Upper lobe of left lung (tissue), 4 donors: ENCODE measurements at regions not wholly inside any gene's neighbourhood (a gene's known extent, or its start where the extent isn't known, plus 50 kb on each side); places are given as distances from the start of the nearest gene placed in this dataset.
"Not testable (repeated sequence)": the region's sequence is repeated elsewhere in the genome, so short reads cannot be mapped to it uniquely, and the experiment has no call there.

Experiments
- CTCF ChIP-seq, 6 experiments: fragments of 450-650 bp in 4 of 6; fragments of 200-600 bp in 2 of 6; sonication (generic) in 2 of 6; IDR thresholded peaks; one replicate each; pipeline ENCODE4 v1.5.1; 2016 to 2019; ENCODE audit warnings: antibody characterized with exemption in 6 of 6
- POLR2AphosphoS5 ChIP-seq, 2 donors: sonication (generic); formaldehyde crosslinking; IDR thresholded peaks; one replicate each; pipeline ENCODE4 v1.5.1; 2017; ENCODE audit warnings: antibody characterized with exemption in 2 of 2

GRCh38 chr16:86957662-86958198 is 359.5 kb downstream of the C16orf95 start:
- TF ChIP-seq CTCF, POLR2AphosphoS5 (IDR thresholded peaks at IDR 0.05): not testable (repeated sequence)
